Prostate gland (tissue), 2 donors: ENCODE measurements at regions not wholly inside any gene's neighbourhood (a gene's known extent, or its start where the extent isn't known, plus 50 kb on each side); places are given as distances from the start of the nearest gene placed in this dataset.
"Not testable (repeated sequence)": the region's sequence is repeated elsewhere in the genome, so short reads cannot be mapped to it uniquely, and the experiment has no call there.

Experiments
- DNase-seq: peaks from one replicate; pipeline ENCODE4 v3.0.0-alpha.2; 2019; ENCODE audit warnings: low spot score
- H3K27ac ChIP-seq, 2 donors: fragments of 200-600 bp; sonication (generic); 2 replicates each; pipeline ENCODE4 v1.5.1; 2017 to 2019
- H3K27me3 ChIP-seq: fragments of 200-600 bp; sonication (generic); replicated peaks from 2 replicates; pipeline ENCODE4 v1.5.1; 2019; ENCODE audit not compliant: insufficient read depth
- H3K36me3 ChIP-seq, 2 donors: fragments of 200-600 bp; sonication (generic); 1 replicate in 1 of 2; 2 replicates in 1 of 2; pipeline versions ENCODE4 v1.5.1 to v1.8.1; 2017 to 2019
- H3K4me1 ChIP-seq: fragments of 200-600 bp; sonication (generic); replicated peaks from 2 replicates; pipeline ENCODE4 v1.5.1; 2019
- H3K4me3 ChIP-seq, 2 donors: fragments of 200-600 bp; sonication (generic); 2 replicates each; pipeline ENCODE4 v1.5.1; 2017 to 2019
- H3K9me3 ChIP-seq: fragments of 200-600 bp; sonication (generic); 2 replicates; pipeline ENCODE4 v1.5.1; 2017
- CTCF ChIP-seq, 4 experiments: fragments of 200-600 bp in 2 of 4; fragments of 450-650 bp in 2 of 4; sonication (generic) in 2 of 4; IDR thresholded peaks; 1 replicate in 3 of 4; 2 replicates in 1 of 4; pipeline ENCODE4 v1.5.1; 2016 to 2019; ENCODE audit warnings: antibody characterized with exemption in 4 of 4, mild to moderate bottlenecking in 2 of 4, moderate library complexity in 2 of 4
- POLR2A ChIP-seq: fragments of 450-650 bp; IDR thresholded peaks from one replicate; pipeline ENCODE4 v1.6.1; 2016; ENCODE audit warnings: antibody characterized with exemption, mild to moderate bottlenecking
- POLR2AphosphoS5 ChIP-seq: sonication (generic); formaldehyde crosslinking; IDR thresholded peaks from one replicate; pipeline ENCODE4 v1.6.1; 2017; ENCODE audit warnings: antibody characterized with exemption
- WGBS: methylation state at CpG from one replicate; pipeline ENCODE4 v1.1.5; 2018; 5-methylcytosine and 5-hydroxymethylcytosine counted together
- intact Hi-C: fragments of 100-400 bp; cut with DNase I; formaldehyde crosslinking; loops from one replicate; pipeline ENCODE4 v1.14.2; 2022

GRCh38 chr12:82609234-82609914 lies 77.3 kb upstream of the TMTC2 start:
- 50% methylated on average over 2 of the region's 2 CpGs for WGBS
- H3K27me3 ChIP-seq: no peaks in the 10 kb centered on the region
- no peaks in the 10 kb centered on the region for H3K9me3 ChIP-seq
- no peak overlapping the region for H3K27ac ChIP-seq
- H3K36me3 ChIP-seq: no peaks in the 10 kb centered on the region
- intact Hi-C loops: no loop called here
- H3K4me1 ChIP-seq: no peaks in the 10 kb centered on the region
- TF ChIP-seq CTCF (IDR thresholded peaks at IDR 0.05) (no peak), POLR2A (no peak), POLR2AphosphoS5 (no peak)
- no peak overlapping the region for H3K4me3 ChIP-seq
- DNase-seq: no peak

GRCh38 chr12:82619644-82620043 lies 67.1 kb upstream of the TMTC2 start:
- Histone ChIP-seq H3K4me3 (no peak overlapping the region), H3K27me3 (no peaks in the 10 kb centered on the region), H3K4me1 (no peaks in the 10 kb centered on the region), H3K9me3 (no peaks in the 10 kb centered on the region), H3K27ac (no peak overlapping the region), H3K36me3 (no peaks in the 10 kb centered on the region)
- DNase-seq: no peak
- TF ChIP-seq POLR2A: no peak
- TF ChIP-seq CTCF (IDR thresholded peaks at IDR 0.05): no peak
- TF ChIP-seq POLR2AphosphoS5: no peak
- intact Hi-C loops: no loop called here
- WGBS: 88% methylated on average over 3 of the region's 3 CpGs

- Histone ChIP-seq H3K4me3 (no peak overlapping the region), H3K4me1 (no peaks in the 10 kb centered on the region), H3K27ac (no peak overlapping the region), H3K9me3 (no peaks in the 10 kb centered on the region), H3K36me3 (no peaks in the 10 kb centered on the region), H3K27me3 (no peaks in the 10 kb centered on the region)
- TF ChIP-seq POLR2AphosphoS5: no peak
- TF ChIP-seq POLR2A: no peak
- no peak for TF ChIP-seq CTCF (IDR thresholded peaks at IDR 0.05)
- 85% methylated on average over 3 of the region's 3 CpGs for WGBS
- DNase-seq: no peak
- intact Hi-C loops: no loop called here
Observed at GRCh38 chr12:82620917-82621316, 65.8 kb upstream of the TMTC2 start.

- no peaks in the 10 kb centered on the region for H3K27me3 ChIP-seq
- no peaks in the 10 kb centered on the region for H3K4me1 ChIP-seq
- H3K9me3 ChIP-seq: no peaks in the 10 kb centered on the region
- H3K4me3 ChIP-seq: no peak overlapping the region
- intact Hi-C loops: no loop called here
- H3K27ac ChIP-seq: no peak overlapping the region
- WGBS: 33% methylated on average over 3 of the region's 3 CpGs
- TF ChIP-seq POLR2AphosphoS5 (no peak), CTCF (IDR thresholded peaks at IDR 0.05) (no peak), POLR2A (no peak)
- H3K36me3 ChIP-seq: no peaks in the 10 kb centered on the region
- DNase-seq: no peak
Observed at GRCh38 chr12:82625523-82625922, 61.2 kb upstream of the TMTC2 start.

GRCh38 chr12:82627799-82628198 lies 58.9 kb upstream of the TMTC2 start:
- intact Hi-C loops: no loop called here
- no peak for TF ChIP-seq POLR2AphosphoS5
- no peak for TF ChIP-seq POLR2A
- TF ChIP-seq CTCF (IDR thresholded peaks at IDR 0.05): peak in 1 of 4 experiments; percentile 25
- H3K27ac ChIP-seq: no peak overlapping the region
- H3K36me3 ChIP-seq: no peaks in the 10 kb centered on the region
- DNase-seq: no peak
- 54% methylated on average over 7 of the region's 7 CpGs for WGBS
- H3K4me1 ChIP-seq: no peaks in the 10 kb centered on the region
- no peaks in the 10 kb centered on the region for H3K27me3 ChIP-seq
- no peak overlapping the region for H3K4me3 ChIP-seq
- H3K9me3 ChIP-seq: no peaks in the 10 kb centered on the region

GRCh38 chr12:82634495-82635258 lies 52.0 kb upstream of the TMTC2 start:
- H3K9me3 ChIP-seq, H3K36me3 ChIP-seq, H3K4me1 ChIP-seq, H3K27me3 ChIP-seq, DNase-seq, H3K27ac ChIP-seq, H3K4me3 ChIP-seq, intact Hi-C loops: not testable (repeated sequence)
- 82% methylated on average over 8 of the region's 8 CpGs for WGBS
